ENCODE measurements at regions not wholly inside any gene's neighbourhood (a gene's known extent, or its start where the extent isn't known, plus 50 kb on each side); places are given as distances from the start of the nearest gene placed in this dataset.

- TF ChIP-seq EP300 (IDR thresholded peaks at IDR 0.05) (no peak), POLR2AphosphoS5 (IDR thresholded peaks at IDR 0.05) (no peak), CTCF (IDR thresholded peaks at IDR 0.05) (no peak)
These were observed 139.1 kb upstream of the ETV3 start for GRCh38 chr1:157277281-157277680.

Data from upper lobe of left lung (tissue), 4 donors.